Loucy (cell line): ENCODE measurements at regions not wholly inside any gene's neighbourhood (a gene's known extent, or its start where the extent isn't known, plus 50 kb on each side); places are given as distances from the start of the nearest gene placed in this dataset.

ENCODE experiments used
- CTCF ChIP-seq: fragments of 200-600 bp; sonication (generic); conservative IDR thresholded peaks from 2 replicates; pipeline ENCODE4 v1.5.1; 2014; ENCODE audit warnings: mild to moderate bottlenecking, antibody characterized with exemption, low read length
- EZH2phosphoT487 ChIP-seq: fragments of 200-600 bp; IDR thresholded peaks from 2 replicates; pipeline ENCODE4 v1.6.1; 2018; ENCODE audit warnings: antibody characterized with exemption, mild to moderate bottlenecking, moderate library complexity, borderline replicate concordance

DNA sequence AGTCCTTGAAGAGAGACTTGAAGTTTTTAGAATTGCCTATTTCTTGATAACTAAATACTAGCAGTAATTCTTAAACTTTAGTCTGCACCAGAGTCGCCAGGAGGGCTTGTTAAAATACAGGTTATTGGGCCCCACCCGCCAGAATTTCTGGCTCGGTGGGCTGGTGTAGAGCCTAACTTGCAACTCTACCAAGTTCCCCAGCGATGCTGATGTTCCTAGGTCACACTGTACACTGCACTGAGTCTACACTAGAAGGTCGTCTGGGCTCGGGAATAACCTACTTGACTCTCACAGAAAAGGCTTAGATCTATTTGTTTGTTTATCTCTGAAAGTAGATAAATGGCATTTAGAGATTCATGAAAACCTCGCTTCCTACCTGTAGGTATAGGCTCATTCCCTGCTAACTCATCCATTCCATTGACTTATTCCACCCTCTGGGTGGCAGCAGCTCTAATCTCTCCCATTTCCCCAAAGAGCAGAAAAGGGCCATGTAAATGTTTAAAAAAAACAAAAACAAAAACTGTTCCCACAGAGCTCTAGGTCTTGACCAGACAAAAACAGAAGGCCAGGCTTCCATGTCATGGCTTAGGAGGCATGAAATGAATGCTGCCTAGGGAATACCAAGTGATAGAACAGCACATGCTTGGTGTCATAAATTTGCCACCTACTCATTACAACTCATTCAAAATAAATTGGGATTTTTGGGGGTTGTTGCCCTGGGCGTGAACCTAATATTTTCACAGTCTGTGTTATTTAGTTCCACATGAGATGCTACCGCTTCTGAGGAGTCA lies 292.1 kb downstream of the ADGB start:
- TF ChIP-seq CTCF: peak; percentile 24; the same call in 1 of the 2 replicates
- no peak for TF ChIP-seq EZH2phosphoT487
